GM12872 (cell line): ENCODE measurements at regions not wholly inside any gene's neighbourhood (a gene's known extent, or its start where the extent isn't known, plus 50 kb on each side); places are given as distances from the start of the nearest gene placed in this dataset.

Experiments used
- TF ChIP-seq, protein P1 (sequence below): IDR thresholded peaks from 3 replicates; pipeline ENCODE4 v1.5.1; 2011; ENCODE audit warnings: low read depth, mild to moderate bottlenecking, low read length, moderate library complexity; ENCODE audit not compliant: insufficient read depth

DNA sequence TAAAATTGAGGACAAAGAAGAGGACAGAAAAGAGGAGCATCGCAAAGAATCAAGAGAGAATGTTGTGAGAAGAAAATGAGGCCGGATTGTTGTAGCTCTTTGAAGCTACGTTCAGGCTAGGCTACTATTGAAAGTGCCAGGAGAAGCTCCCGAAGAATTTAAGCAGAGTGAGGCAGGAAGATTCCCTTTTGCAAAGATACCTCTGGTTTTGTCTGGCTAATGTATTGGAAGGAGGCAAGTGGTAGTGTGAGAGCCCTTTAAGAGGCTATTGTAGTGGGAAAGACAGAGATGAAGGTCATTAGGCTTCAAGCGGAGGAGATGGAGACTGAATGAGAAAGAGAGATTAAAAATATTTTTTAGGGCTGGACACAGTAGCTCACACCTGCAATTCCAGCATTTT is 476.9 kb upstream of the ADGRL2 start:
- TF ChIP-seq, protein P1, sequence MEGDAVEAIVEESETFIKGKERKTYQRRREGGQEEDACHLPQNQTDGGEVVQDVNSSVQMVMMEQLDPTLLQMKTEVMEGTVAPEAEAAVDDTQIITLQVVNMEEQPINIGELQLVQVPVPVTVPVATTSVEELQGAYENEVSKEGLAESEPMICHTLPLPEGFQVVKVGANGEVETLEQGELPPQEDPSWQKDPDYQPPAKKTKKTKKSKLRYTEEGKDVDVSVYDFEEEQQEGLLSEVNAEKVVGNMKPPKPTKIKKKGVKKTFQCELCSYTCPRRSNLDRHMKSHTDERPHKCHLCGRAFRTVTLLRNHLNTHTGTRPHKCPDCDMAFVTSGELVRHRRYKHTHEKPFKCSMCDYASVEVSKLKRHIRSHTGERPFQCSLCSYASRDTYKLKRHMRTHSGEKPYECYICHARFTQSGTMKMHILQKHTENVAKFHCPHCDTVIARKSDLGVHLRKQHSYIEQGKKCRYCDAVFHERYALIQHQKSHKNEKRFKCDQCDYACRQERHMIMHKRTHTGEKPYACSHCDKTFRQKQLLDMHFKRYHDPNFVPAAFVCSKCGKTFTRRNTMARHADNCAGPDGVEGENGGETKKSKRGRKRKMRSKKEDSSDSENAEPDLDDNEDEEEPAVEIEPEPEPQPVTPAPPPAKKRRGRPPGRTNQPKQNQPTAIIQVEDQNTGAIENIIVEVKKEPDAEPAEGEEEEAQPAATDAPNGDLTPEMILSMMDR, result no peak

DNA sequence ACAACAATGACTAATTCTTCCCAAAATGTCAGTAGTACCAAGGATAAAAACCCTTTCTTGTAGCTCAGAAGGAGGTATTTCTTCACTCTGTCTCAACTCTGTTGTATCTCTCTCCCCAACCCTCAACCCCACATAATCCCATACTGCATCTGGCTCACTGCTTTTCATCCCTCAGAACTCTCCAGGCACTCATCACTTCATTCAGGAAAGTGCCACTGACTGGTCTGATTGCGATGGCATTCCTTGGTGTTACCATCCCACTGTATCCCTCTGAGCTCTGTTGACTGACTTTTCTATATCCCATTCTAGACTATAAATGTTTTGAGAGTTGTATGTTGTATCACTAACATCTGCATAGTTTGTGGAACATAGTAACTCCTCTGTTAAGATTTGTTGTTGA is 483.5 kb upstream of the ADGRL2 start:
- TF ChIP-seq, protein P1, result no peak

DNA sequence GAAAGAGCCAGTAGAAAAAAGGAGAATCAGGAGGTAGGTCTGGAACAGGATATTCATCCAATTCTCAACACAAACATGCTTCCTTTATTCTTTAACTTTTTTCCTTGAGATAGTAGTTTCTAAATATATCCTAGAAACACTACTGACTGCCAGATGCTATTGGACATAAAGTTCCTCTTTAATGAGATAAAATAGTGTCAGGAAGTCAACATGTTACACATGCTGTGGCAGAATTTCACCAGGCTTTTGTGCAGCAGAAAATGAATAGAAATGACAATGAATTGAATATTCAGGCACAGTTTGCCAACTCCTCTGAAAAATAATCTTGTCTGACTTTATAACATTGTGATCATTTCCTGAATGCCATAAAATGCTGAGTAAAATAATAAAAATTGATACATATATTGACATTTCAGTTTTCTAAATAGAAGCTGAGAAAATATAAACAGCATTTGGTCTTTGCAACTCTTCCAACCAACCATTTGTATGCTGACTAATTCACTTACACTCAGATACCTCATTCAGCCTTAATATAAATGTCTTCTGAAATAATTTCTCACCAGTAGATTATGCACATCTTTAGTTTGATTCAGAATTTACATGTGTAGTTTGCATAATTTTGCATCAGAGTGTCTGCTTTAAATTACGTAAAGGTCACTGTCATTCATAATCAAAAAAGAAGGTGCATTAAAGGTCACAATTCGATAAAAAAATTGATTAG is 486.1 kb upstream of the ADGRL2 start:
- TF ChIP-seq, protein P1, result no peak

DNA sequence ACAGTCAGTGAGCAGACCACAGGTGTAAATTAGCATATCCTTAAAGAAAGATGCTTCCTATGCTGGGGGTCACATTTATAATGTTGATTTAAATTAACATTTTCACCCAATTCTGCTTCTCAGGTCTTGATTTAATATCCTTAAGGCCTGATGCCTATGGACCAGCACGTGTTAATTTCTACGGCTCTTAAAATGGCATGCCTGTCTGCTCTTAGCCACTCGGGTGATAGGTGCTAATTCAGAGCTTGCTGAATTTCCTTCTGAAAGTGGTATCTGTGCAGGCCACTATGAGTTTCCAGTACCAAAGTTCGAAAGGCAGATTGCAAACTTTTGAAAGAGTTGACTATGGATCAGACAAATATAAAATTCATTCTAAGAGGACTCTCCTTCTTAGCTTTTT is 487.4 kb upstream of the ADGRL2 start:
- TF ChIP-seq, protein P1, result no peak

DNA sequence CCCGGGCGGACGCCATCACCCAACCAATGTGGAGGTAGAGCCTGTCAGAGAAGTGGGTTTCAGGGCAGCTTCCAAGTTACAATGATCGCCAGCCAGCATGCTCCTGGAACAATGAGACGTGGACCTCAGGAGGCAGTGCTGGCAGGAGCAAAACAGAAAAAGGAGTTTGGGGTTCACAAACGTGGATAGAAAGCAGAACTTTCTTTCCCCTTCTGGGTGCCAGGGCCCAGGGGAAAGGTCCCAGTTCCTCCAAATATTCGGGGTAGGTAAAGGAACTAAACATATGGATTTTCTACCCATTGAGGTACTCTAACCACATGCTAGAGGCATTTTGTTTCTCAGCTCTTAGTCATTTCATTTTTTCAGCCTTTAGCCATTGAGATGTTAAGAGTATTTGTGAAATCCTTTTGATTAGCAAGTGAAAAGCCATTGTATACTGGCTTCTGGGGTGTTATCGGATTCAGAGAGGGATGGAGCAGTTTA is 488.4 kb upstream of the ADGRL2 start:
- TF ChIP-seq, protein P1, result no peak

DNA sequence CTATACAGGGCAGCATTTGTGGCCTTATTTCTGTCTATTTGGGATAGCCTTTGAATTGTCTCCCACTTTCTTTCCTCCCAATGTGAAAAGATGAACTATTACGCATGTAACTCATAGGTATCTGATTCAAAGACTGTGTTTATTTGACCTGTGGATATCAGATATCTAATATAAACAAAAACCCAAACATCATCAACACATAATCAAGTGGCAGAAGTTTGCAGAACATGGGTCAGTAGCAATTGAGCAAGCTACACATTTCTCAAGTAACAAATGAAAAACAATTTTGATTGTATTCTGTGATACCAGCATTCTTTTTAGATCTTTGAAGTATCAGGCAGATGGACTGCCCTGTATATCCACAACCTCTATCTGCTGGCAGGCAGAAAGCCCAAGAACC is 490.5 kb upstream of the ADGRL2 start:
- TF ChIP-seq, protein P1, result no peak

DNA sequence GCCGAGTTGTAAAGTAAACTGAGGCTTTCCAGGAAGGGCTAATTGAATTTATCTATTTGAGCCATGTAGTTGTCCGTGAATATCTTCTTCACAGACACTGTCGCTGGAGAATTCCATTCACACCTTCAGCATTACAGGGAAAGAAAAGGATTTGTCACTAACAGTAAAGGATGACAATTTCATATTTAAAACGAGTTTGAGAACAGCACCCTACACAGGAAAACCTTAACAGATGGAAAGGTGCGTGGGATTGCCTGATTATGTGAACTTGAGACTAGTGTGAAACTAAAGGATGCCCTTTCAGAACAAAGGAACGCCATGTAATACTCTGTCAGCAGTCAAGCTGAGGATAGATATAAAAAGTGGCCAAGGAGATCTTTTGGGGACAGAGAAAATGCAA is 492.5 kb upstream of the ADGRL2 start:
- TF ChIP-seq, protein P1, result no peak
